Neural cell (in vitro differentiated cells): ENCODE measurements at regions not wholly inside any gene's neighbourhood (a gene's known extent, or its start where the extent isn't known, plus 50 kb on each side); places are given as distances from the start of the nearest gene placed in this dataset.

ENCODE experiments used
- H2AFZ ChIP-seq: fragments of 200-600, 300-800 bp; sonication (generic), shearing (Covaris generic); 2 replicates; pipeline ENCODE4 v1.6.0; 2014; ENCODE audit warnings: low read depth, mild to moderate bottlenecking, antibody characterized with exemption, low read length, moderate library complexity
- H3F3A ChIP-seq: fragments of 200-600 bp; shearing (Covaris generic); 2 replicates; pipeline ENCODE4 v1.6.1; 2016; ENCODE audit warnings: mild to moderate bottlenecking, moderate library complexity, mixed read lengths, antibody characterized with exemption, low read length; ENCODE audit not compliant: insufficient read depth, poor library complexity, severe bottlenecking
- H3K27ac ChIP-seq: fragments of 200-600, 300-800 bp; sonication (generic), shearing (Covaris generic); 2 replicates; pipeline ENCODE4 v1.5.1; 2014; ENCODE audit warnings: mild to moderate bottlenecking, low read length, moderate library complexity
- H3K27me3 ChIP-seq: fragments of 300-800, 200-600 bp; sonication (generic), shearing (Covaris generic); 2 replicates; pipeline ENCODE4 v1.6.0; 2014; ENCODE audit warnings: mild to moderate bottlenecking, low read depth, low read length, moderate library complexity; ENCODE audit not compliant: insufficient read depth
- H3K36me3 ChIP-seq: fragments of 300-800, 200-600 bp; sonication (generic), shearing (Covaris generic); 2 replicates; pipeline ENCODE4 v1.5.1; 2014; ENCODE audit warnings: mild to moderate bottlenecking, antibody characterized with exemption, low read length, moderate library complexity; ENCODE audit not compliant: insufficient read depth
- H3K4me2 ChIP-seq: fragments of 300-800, 200-600 bp; sonication (generic), shearing (Covaris generic); 2 replicates; pipeline ENCODE4 v1.6.0; 2014; ENCODE audit warnings: mild to moderate bottlenecking, low read length
- H3K4me3 ChIP-seq: fragments of 300-800, 200-600 bp; sonication (generic), shearing (Covaris generic); 2 replicates; pipeline ENCODE4 v1.5.1; 2014; ENCODE audit warnings: mild to moderate bottlenecking, low read length, moderate library complexity
- H3K79me2 ChIP-seq: fragments of 200-600 bp; shearing (Covaris generic); replicated peaks from 2 replicates; pipeline ENCODE4 v1.6.0; 2014; ENCODE audit warnings: mild to moderate bottlenecking, low read length, moderate library complexity; ENCODE audit not compliant: insufficient read depth
- H3K9ac ChIP-seq: fragments of 300-800, 200-600 bp; sonication (generic), shearing (Covaris generic); 2 replicates; pipeline ENCODE4 v1.6.1; 2016; ENCODE audit warnings: mild to moderate bottlenecking, low read length, mixed read lengths
- H3K9me2 ChIP-seq: fragments of 200-600 bp; shearing (Covaris generic); 2 replicates; pipeline ENCODE4 v1.6.1; 2016; ENCODE audit warnings: mild to moderate bottlenecking, low read length, mixed read lengths; ENCODE audit not compliant: insufficient read depth
- H3K9me3 ChIP-seq: fragments of 200-600, 300-800 bp; sonication (generic), shearing (Covaris generic); 2 replicates; pipeline ENCODE4 v1.6.1; 2016; ENCODE audit warnings: mild to moderate bottlenecking, mixed run types, low read length, moderate library complexity, mixed read lengths
- H4K20me1 ChIP-seq: fragments of 200-600 bp; shearing (Covaris generic); 2 replicates; pipeline ENCODE4 v1.6.1; 2016; ENCODE audit warnings: mild to moderate bottlenecking, mixed run types; ENCODE audit not compliant: insufficient read depth
- EP300 ChIP-seq: fragments of 450-650 bp; conservative IDR thresholded peaks from 2 replicates; pipeline ENCODE4 v1.6.1; 2014; ENCODE audit warnings: antibody characterized with exemption, mild to moderate bottlenecking, moderate library complexity; ENCODE audit not compliant: poor library complexity, severe bottlenecking
- EZH2 ChIP-seq: fragments of 200-600, 300-800 bp; shearing (Covaris generic), sonication (generic); IDR thresholded peaks from 2 replicates; pipeline ENCODE4 v1.6.1; 2014; ENCODE audit warnings: antibody characterized with exemption, low read length, borderline replicate concordance, mild to moderate bottlenecking; ENCODE audit not compliant: insufficient read depth, poor library complexity, severe bottlenecking
- MXI1 ChIP-seq: fragments of 450-650 bp; conservative IDR thresholded peaks from 2 replicates; pipeline ENCODE4 v1.6.1; 2014; ENCODE audit warnings: antibody characterized with exemption, mild to moderate bottlenecking; ENCODE audit not compliant: poor library complexity, severe bottlenecking
- POLR2AphosphoS5 ChIP-seq: IDR thresholded peaks from 2 replicates; pipeline ENCODE4 v1.6.1; 2012
- RAD21 ChIP-seq: fragments of 450-650 bp; conservative IDR thresholded peaks from 2 replicates; pipeline ENCODE4 v1.6.1; 2014; ENCODE audit warnings: antibody characterized with exemption, mild to moderate bottlenecking, moderate library complexity
- SMC3 ChIP-seq: fragments of 450-650 bp; conservative IDR thresholded peaks from 2 replicates; pipeline ENCODE4 v1.6.1; 2014; ENCODE audit warnings: antibody characterized with exemption, mild to moderate bottlenecking, moderate library complexity; ENCODE audit not compliant: poor library complexity
- TAF1 ChIP-seq: IDR thresholded peaks from 2 replicates; pipeline ENCODE4 v1.6.1; 2012; ENCODE audit warnings: low read depth
- TF ChIP-seq, protein P1 (sequence below): IDR thresholded peaks from 2 replicates; pipeline ENCODE4 v1.6.1; 2012; ENCODE audit warnings: borderline replicate concordance
- TF ChIP-seq, protein P2 (sequence below): fragments of 450-650 bp; IDR thresholded peaks from 2 replicates; pipeline ENCODE4 v1.5.1; 2014; ENCODE audit warnings: antibody characterized with exemption, mild to moderate bottlenecking, moderate library complexity; ENCODE audit not compliant: poor library complexity, severe bottlenecking

DNA sequence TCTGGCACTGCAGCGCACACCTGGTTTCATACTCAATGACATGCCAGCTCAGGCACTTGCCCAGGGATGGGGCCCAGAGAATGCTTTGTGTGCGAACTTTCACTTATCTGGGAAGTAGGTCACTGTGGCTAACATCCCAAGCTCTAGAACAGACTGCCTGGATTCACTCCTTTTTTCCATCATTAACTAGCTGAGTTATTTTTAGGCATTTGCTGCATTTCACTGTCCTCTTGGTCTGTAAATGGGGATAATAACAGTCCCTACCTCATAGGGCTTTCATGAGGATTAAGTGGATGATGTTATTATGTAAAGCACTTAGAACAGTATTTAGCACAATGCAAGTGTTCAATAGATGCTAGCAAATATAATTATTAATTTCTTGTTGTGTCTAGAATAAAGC, 98.7 kb upstream of the DOCK1 start:
- no peaks in the 10 kb centered on the region for H3K9me2 ChIP-seq
- H2AFZ ChIP-seq = no peak overlapping the region
- no peaks in the 10 kb centered on the region for H3K27me3 ChIP-seq
- H4K20me1 ChIP-seq = no peaks in the 10 kb centered on the region
- H3K9me3 ChIP-seq = no peaks in the 10 kb centered on the region
- H3K36me3 ChIP-seq = no peaks in the 10 kb centered on the region
- TF ChIP-seq RAD21 (no peak), EP300 (no peak), EZH2 (no peak), POLR2AphosphoS5 (no peak), SMC3 (no peak), MXI1 (no peak), TAF1 (no peak)
- TF ChIP-seq, protein P1, sequence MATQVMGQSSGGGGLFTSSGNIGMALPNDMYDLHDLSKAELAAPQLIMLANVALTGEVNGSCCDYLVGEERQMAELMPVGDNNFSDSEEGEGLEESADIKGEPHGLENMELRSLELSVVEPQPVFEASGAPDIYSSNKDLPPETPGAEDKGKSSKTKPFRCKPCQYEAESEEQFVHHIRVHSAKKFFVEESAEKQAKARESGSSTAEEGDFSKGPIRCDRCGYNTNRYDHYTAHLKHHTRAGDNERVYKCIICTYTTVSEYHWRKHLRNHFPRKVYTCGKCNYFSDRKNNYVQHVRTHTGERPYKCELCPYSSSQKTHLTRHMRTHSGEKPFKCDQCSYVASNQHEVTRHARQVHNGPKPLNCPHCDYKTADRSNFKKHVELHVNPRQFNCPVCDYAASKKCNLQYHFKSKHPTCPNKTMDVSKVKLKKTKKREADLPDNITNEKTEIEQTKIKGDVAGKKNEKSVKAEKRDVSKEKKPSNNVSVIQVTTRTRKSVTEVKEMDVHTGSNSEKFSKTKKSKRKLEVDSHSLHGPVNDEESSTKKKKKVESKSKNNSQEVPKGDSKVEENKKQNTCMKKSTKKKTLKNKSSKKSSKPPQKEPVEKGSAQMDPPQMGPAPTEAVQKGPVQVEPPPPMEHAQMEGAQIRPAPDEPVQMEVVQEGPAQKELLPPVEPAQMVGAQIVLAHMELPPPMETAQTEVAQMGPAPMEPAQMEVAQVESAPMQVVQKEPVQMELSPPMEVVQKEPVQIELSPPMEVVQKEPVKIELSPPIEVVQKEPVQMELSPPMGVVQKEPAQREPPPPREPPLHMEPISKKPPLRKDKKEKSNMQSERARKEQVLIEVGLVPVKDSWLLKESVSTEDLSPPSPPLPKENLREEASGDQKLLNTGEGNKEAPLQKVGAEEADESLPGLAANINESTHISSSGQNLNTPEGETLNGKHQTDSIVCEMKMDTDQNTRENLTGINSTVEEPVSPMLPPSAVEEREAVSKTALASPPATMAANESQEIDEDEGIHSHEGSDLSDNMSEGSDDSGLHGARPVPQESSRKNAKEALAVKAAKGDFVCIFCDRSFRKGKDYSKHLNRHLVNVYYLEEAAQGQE = no peak
- TF ChIP-seq, protein P2, sequence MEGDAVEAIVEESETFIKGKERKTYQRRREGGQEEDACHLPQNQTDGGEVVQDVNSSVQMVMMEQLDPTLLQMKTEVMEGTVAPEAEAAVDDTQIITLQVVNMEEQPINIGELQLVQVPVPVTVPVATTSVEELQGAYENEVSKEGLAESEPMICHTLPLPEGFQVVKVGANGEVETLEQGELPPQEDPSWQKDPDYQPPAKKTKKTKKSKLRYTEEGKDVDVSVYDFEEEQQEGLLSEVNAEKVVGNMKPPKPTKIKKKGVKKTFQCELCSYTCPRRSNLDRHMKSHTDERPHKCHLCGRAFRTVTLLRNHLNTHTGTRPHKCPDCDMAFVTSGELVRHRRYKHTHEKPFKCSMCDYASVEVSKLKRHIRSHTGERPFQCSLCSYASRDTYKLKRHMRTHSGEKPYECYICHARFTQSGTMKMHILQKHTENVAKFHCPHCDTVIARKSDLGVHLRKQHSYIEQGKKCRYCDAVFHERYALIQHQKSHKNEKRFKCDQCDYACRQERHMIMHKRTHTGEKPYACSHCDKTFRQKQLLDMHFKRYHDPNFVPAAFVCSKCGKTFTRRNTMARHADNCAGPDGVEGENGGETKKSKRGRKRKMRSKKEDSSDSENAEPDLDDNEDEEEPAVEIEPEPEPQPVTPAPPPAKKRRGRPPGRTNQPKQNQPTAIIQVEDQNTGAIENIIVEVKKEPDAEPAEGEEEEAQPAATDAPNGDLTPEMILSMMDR = no peak
- H3K4me3 ChIP-seq = no peak overlapping the region
- H3F3A ChIP-seq = no peaks in the 10 kb centered on the region
- no peak overlapping the region for H3K27ac ChIP-seq
- no peak overlapping the region for H3K9ac ChIP-seq
- no peak overlapping the region for H3K4me2 ChIP-seq
- no peaks in the 10 kb centered on the region for H3K79me2 ChIP-seq

DNA sequence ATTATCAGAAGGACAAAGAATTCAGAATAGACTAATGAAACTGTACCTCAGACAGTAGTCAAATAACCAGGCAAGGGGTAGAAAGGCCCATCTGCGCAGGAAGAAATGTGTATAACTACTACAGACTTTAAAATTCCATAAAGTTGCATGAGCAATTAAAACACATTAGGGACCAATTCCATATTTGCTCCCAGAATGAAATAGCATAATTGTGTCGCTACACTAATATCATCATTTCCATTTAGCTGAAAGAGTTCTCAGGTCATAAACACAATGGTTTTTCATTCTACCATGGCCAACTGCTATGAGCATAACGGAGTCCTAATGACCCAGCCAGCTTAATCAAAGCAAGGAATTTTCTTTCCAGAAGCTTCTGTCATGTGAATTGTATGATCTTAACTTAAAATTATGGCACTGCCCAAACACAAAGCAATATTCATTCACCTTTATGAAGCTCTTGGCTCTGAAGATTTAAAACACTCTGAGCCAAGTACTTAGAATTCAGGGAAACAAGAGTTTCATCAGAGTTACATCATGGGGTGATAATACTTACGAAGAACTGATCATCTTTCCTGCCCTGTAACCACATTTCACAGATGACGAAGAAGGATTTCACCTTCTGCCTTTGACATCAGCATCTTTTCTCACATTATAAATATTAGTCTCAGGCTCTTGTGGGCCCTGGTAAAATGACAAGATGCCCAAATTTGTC, 98.1 kb upstream of the DOCK1 start:
- H3K9ac ChIP-seq = no peak overlapping the region
- H3K4me3 ChIP-seq = no peak overlapping the region
- no peak overlapping the region for H2AFZ ChIP-seq
- H3K27ac ChIP-seq = no peak overlapping the region
- no peak overlapping the region for H3K4me2 ChIP-seq
- TF ChIP-seq, protein P2 = no peak
- TF ChIP-seq MXI1 = no peak
- no peaks in the 10 kb centered on the region for H3K9me2 ChIP-seq
- H3K79me2 ChIP-seq = no peaks in the 10 kb centered on the region
- no peaks in the 10 kb centered on the region for H4K20me1 ChIP-seq
- H3K9me3 ChIP-seq = no peaks in the 10 kb centered on the region
- no peaks in the 10 kb centered on the region for H3F3A ChIP-seq
- no peaks in the 10 kb centered on the region for H3K36me3 ChIP-seq
- no peaks in the 10 kb centered on the region for H3K27me3 ChIP-seq
